ENCODE measurements at regions not wholly inside any gene's neighbourhood (a gene's known extent, or its start where the extent isn't known, plus 50 kb on each side); places are given as distances from the start of the nearest gene placed in this dataset.

DNA sequence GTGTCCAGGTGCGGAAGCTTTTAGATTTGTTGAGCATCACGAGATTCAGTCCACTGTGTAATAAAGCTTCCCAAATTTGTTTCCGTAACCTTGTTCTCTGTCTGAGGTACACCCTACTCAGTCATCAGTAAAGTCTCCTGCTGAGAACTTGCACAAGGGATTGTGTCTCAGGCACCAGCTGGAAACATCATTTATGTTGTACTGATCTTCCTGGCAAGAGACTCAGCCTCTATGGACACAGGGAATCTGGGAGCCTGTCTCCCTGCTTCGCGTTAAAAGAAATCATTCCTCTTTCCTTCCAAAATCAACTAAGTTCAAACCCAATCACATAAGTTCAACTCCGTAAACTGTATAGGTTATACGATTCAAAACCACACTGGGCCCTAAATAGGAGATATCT is 336.8 kb downstream of the GPR37 start:
- no peak for DNase-seq
- TF ChIP-seq, protein P1, sequence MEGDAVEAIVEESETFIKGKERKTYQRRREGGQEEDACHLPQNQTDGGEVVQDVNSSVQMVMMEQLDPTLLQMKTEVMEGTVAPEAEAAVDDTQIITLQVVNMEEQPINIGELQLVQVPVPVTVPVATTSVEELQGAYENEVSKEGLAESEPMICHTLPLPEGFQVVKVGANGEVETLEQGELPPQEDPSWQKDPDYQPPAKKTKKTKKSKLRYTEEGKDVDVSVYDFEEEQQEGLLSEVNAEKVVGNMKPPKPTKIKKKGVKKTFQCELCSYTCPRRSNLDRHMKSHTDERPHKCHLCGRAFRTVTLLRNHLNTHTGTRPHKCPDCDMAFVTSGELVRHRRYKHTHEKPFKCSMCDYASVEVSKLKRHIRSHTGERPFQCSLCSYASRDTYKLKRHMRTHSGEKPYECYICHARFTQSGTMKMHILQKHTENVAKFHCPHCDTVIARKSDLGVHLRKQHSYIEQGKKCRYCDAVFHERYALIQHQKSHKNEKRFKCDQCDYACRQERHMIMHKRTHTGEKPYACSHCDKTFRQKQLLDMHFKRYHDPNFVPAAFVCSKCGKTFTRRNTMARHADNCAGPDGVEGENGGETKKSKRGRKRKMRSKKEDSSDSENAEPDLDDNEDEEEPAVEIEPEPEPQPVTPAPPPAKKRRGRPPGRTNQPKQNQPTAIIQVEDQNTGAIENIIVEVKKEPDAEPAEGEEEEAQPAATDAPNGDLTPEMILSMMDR (IDR thresholded peaks at IDR 0.05), result no peak
- Mint-ChIP-seq H3K9me3 (no peaks in the 10 kb centered on the region), H3K4me3 (no peak overlapping the region), H3K27me3 (ENCODE audit: low read depth, poor library complexity) (no peaks in the 10 kb centered on the region), H3K27ac (no peak overlapping the region), H3K36me3 (ENCODE audit: low read depth) (no peaks in the 10 kb centered on the region), H3K4me1 (no peaks in the 10 kb centered on the region)

DNA sequence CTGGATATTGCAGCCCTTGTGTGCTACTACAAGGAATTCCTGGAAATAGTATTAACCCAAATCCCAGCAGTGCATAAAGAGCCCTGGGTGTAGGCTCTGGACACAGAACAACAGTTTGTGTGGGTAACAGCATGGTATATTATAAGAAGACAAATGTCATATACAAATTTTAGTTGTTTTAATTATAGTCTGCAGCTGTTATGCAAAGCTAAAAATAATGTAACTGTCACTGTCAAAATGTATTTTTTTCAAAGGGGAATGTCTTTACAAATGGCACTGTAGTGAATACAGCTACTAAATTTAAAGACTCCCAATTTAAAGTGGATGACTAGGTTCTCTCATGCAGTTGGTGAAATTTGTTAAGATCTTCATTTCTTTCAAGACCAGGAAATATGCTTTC is 339.0 kb downstream of the GPR37 start:
- Mint-ChIP-seq H3K4me1 (no peaks in the 10 kb centered on the region), H3K36me3 (ENCODE audit: low read depth) (no peaks in the 10 kb centered on the region), H3K27me3 (ENCODE audit: low read depth, poor library complexity) (no peaks in the 10 kb centered on the region), H3K4me3 (no peak overlapping the region), H3K27ac (no peak overlapping the region), H3K9me3 (no peaks in the 10 kb centered on the region)
- TF ChIP-seq, protein P1 (IDR thresholded peaks at IDR 0.05), result no peak
- no peak for DNase-seq

DNA sequence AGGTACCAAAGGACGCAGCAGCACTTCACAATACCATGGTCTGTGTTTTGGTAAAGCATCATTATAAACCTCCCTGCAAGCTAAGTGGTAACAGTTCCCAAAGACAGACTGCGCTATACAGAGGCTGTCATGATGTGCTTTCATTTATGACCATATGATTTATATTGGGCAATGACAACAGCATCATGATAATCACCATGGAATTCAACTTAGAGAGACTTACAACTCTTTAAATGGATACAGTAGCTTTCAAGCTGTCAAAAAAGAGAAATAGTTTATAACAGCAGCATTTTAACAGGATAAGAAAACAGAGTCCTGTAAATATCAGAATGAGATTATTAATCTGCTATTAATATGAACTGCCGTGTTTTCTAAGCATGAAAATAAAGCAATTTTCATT is 341.7 kb downstream of the GPR37 start:
- no peak overlapping the region for H3K27ac Mint-ChIP-seq
- H3K36me3 Mint-ChIP-seq (ENCODE audit: low read depth), result no peaks in the 10 kb centered on the region
- DNase-seq, result no peak
- TF ChIP-seq, protein P1 (IDR thresholded peaks at IDR 0.05), result no peak
- H3K4me3 Mint-ChIP-seq, result no peak overlapping the region
- H3K9me3 Mint-ChIP-seq, result no peaks in the 10 kb centered on the region
- no peaks in the 10 kb centered on the region for H3K27me3 Mint-ChIP-seq (ENCODE audit: low read depth, poor library complexity)
- H3K4me1 Mint-ChIP-seq, result no peaks in the 10 kb centered on the region

DNA sequence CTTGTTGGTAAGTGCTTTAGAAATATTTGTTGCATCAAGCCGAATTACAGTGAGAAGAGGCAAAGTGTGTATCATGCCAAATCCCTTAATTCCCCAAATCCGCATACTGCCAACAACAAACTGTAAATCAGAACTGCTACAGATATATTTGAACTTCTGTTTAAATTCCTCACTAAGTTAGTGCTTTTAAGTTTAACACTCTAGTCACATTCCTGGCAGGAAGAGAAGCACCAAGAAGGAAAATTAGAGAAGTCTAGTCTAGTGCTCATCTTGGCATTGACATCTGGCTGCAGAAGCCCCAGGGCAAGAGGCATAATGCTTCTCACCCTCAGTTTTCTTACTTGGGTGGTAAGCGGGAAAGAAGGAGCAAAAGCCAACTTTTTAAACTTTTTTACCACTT is 343.5 kb downstream of the GPR37 start:
- no peaks in the 10 kb centered on the region for H3K4me1 Mint-ChIP-seq
- peaks cover 2% of the 10 kb centered on the region for H3K27me3 Mint-ChIP-seq (ENCODE audit: low read depth, poor library complexity)
- no peaks in the 10 kb centered on the region for H3K36me3 Mint-ChIP-seq (ENCODE audit: low read depth)
- TF ChIP-seq, protein P1 (IDR thresholded peaks at IDR 0.05), result no peak
- no peak overlapping the region for H3K27ac Mint-ChIP-seq
- DNase-seq, result no peak
- H3K4me3 Mint-ChIP-seq, result no peak overlapping the region
- H3K9me3 Mint-ChIP-seq, result no peaks in the 10 kb centered on the region

DNA sequence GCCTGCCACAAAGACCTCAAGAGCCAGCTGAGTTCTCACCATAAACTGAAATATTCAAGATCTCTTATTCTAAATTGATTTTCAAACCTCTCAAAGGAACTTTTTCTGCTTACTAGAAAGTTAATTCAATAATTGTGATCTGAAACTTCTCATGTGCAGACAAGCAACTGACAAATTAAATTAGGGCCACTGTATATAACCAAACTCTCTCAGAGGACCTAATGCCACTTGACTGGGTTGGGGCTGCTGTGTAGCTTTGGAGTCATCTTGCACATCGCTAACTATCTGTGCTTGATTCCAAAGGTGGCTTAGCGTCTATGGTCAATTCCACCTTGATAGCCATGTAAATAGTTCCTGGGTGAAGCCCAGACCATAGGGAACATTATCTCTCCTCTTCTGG is 345.2 kb downstream of the GPR37 start:
- TF ChIP-seq, protein P1 (IDR thresholded peaks at IDR 0.05), result no peak
- no peak overlapping the region for H3K27ac Mint-ChIP-seq
- H3K4me3 Mint-ChIP-seq, result no peak overlapping the region
- H3K9me3 Mint-ChIP-seq, result no peaks in the 10 kb centered on the region
- no peaks in the 10 kb centered on the region for H3K4me1 Mint-ChIP-seq
- no peaks in the 10 kb centered on the region for H3K36me3 Mint-ChIP-seq (ENCODE audit: low read depth)
- peaks cover 8% of the 10 kb centered on the region for H3K27me3 Mint-ChIP-seq (ENCODE audit: low read depth, poor library complexity)
- no peak for DNase-seq

DNA sequence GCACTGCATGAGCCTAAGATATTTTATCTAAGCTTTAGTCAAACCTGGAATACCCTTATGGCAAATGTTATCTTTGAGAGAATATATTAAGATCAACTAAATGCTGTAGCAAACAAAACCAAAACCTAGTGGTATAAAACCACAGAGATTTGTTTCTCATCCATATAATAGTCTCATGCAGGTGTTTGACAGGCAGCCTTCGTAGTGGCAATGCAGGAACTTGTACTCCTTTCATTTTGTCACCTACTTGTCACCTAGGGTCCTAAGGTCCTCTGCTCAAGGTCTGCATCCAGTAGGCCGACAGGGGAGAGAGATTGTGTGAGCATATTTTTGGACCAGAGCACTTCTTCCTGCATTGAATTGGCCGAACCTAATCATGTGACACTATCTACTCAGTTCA is 352.6 kb downstream of the GPR37 start:
- H3K27me3 Mint-ChIP-seq (ENCODE audit: low read depth, poor library complexity), result peaks cover 8% of the 10 kb centered on the region
- no peak for DNase-seq
- H3K4me1 Mint-ChIP-seq, result peaks cover 7% of the 10 kb centered on the region
- TF ChIP-seq, protein P1 (IDR thresholded peaks at IDR 0.05), result no peak
- H3K36me3 Mint-ChIP-seq (ENCODE audit: low read depth), result no peaks in the 10 kb centered on the region
- H3K9me3 Mint-ChIP-seq, result no peaks in the 10 kb centered on the region
- no peak overlapping the region for H3K4me3 Mint-ChIP-seq
- no peak overlapping the region for H3K27ac Mint-ChIP-seq
